Trophoblast cell (in vitro differentiated cells and primary cell): ENCODE measurements at regions not wholly inside any gene's neighbourhood (a gene's known extent, or its start where the extent isn't known, plus 50 kb on each side); places are given as distances from the start of the nearest gene placed in this dataset.

Experiments
- DNase-seq, 2 donors: peaks; one replicate each; pipeline ENCODE4 v3.0.0-alpha.2; 2016
- H2AFZ ChIP-seq: 2 replicates; pipeline ENCODE4 v1.6.1; 2013; ENCODE audit warnings: low read length, moderate library complexity, mild to moderate bottlenecking; ENCODE audit not compliant: insufficient read depth, poor library complexity
- H2AK5ac ChIP-seq: 2 replicates; pipeline ENCODE4 v1.6.1; 2013; ENCODE audit warnings: mild to moderate bottlenecking, low read length
- H2BK120ac ChIP-seq: 2 replicates; pipeline ENCODE4 v1.6.1; 2013; ENCODE audit warnings: low read length, mild to moderate bottlenecking, moderate library complexity; ENCODE audit not compliant: insufficient read depth, poor library complexity
- H2BK12ac ChIP-seq: 2 replicates; pipeline ENCODE4 v1.6.1; 2013; ENCODE audit warnings: mild to moderate bottlenecking, low read length, moderate library complexity
- H2BK5ac ChIP-seq: 2 replicates; pipeline ENCODE4 v1.6.1; 2013; ENCODE audit warnings: low read length, low read depth, moderate library complexity, mild to moderate bottlenecking; ENCODE audit not compliant: poor library complexity
- H3K14ac ChIP-seq: 2 replicates; pipeline ENCODE4 v1.6.1; 2013; ENCODE audit warnings: mild to moderate bottlenecking, low read length
- H3K18ac ChIP-seq: 2 replicates; pipeline ENCODE4 v1.6.1; 2013; ENCODE audit warnings: mild to moderate bottlenecking, low read length
- H3K23ac ChIP-seq: 2 replicates; pipeline ENCODE4 v1.6.1; 2013; ENCODE audit warnings: low read length
- H3K27ac ChIP-seq: 2 replicates; pipeline ENCODE4 v1.5.1; 2013; ENCODE audit warnings: low read depth, mild to moderate bottlenecking, inconsistent platforms, low read length, moderate library complexity
- H3K27me3 ChIP-seq: 2 replicates; pipeline ENCODE4 v1.6.1; 2013; ENCODE audit warnings: inconsistent platforms, mild to moderate bottlenecking, low read length, moderate library complexity; ENCODE audit not compliant: insufficient read depth
- H3K36me3 ChIP-seq, 2 experiments: 1 replicate in 1 of 2; 2 replicates in 1 of 2; pipeline ENCODE4 v1.6.1; 2013; ENCODE audit warnings: low read length in 2 of 2, mild to moderate bottlenecking in 2 of 2, moderate library complexity in 1 of 2; ENCODE audit not compliant: insufficient read depth in 2 of 2, control insufficient read depth in 1 of 2
- H3K4ac ChIP-seq: 2 replicates; pipeline ENCODE4 v1.6.1; 2013; ENCODE audit warnings: low read depth, mild to moderate bottlenecking, low read length, moderate library complexity
- H3K4me1 ChIP-seq, 2 experiments: 1 replicate in 1 of 2; 2 replicates in 1 of 2; pipeline ENCODE4 v1.6.1; 2013; ENCODE audit warnings: low read length in 2 of 2, mild to moderate bottlenecking in 2 of 2, moderate library complexity in 1 of 2; ENCODE audit not compliant: insufficient read depth in 2 of 2, control insufficient read depth in 1 of 2
- H3K4me2 ChIP-seq: 2 replicates; pipeline ENCODE4 v1.6.1; 2013; ENCODE audit warnings: inconsistent platforms, mild to moderate bottlenecking, low read length, moderate library complexity
- H3K4me3 ChIP-seq: 2 replicates; pipeline ENCODE4 v1.5.1; 2013; ENCODE audit warnings: mild to moderate bottlenecking, low read depth, low read length, inconsistent platforms
- H3K79me1 ChIP-seq: one replicate; pipeline ENCODE4 v1.6.1; 2013; ENCODE audit warnings: low read length
- H3K79me2 ChIP-seq: 2 replicates; pipeline ENCODE4 v1.6.1; 2013; ENCODE audit warnings: low read length, mild to moderate bottlenecking; ENCODE audit not compliant: control insufficient read depth, insufficient read depth, poor library complexity
- H3K9ac ChIP-seq: 2 replicates; pipeline ENCODE4 v1.6.1; 2013; ENCODE audit warnings: mild to moderate bottlenecking, low read length
- H3K9me3 ChIP-seq: 2 replicates; pipeline ENCODE4 v1.6.1; 2013; ENCODE audit warnings: low read depth, mild to moderate bottlenecking, control low read depth, inconsistent platforms, low read length; ENCODE audit not compliant: insufficient read depth
- H4K12ac ChIP-seq: 2 replicates; pipeline ENCODE4 v1.6.1; 2013; ENCODE audit warnings: low read depth, mild to moderate bottlenecking, low read length, moderate library complexity
- H4K8ac ChIP-seq: 2 replicates; pipeline ENCODE4 v1.6.1; 2013; ENCODE audit warnings: low read depth, mild to moderate bottlenecking, low read length, moderate library complexity
- H4K91ac ChIP-seq: one replicate; pipeline ENCODE4 v1.6.1; 2013; ENCODE audit warnings: low read depth, mild to moderate bottlenecking, low read length, moderate library complexity
- WGBS: extraction: QIAGEN DNeasy Blood & Tissue Kit; methylation state at CpG from one replicate; pipeline ENCODE4 v1.1.7; 2013; ENCODE audit warnings: missing lambda C conversion rate; ENCODE audit not compliant: insufficient read length, insufficient coverage; ENCODE audit errors: extremely low coverage; 5-methylcytosine and 5-hydroxymethylcytosine counted together

DNA sequence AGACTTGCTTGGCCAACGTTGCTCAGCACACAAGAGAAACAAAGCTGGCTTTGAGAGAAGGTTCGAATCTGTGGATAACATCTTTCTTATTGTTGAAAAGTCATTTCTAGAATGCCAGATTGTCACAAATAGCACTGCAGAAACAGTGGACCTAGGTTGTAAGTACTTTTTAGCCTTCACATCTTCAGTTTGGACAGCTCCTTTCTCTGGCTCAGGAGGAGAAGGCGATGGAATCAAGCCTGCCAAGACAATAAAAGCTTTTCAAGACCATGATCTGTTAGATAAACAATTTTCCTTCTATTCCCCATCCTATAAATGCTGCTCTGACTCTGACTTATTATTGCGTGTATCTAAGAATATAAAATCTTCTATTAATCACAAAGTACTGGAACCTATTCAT lies 615.2 kb upstream of the SEMA6A start:
- H2BK120ac ChIP-seq: no peak overlapping the region
- no peaks in the 10 kb centered on the region for H3K36me3 ChIP-seq
- no peak overlapping the region for H2AFZ ChIP-seq
- no peaks in the 10 kb centered on the region for H3K9me3 ChIP-seq
- H3K18ac ChIP-seq: no peak overlapping the region
- no peak overlapping the region for H3K4ac ChIP-seq
- no peaks in the 10 kb centered on the region for H3K79me1 ChIP-seq
- H2AK5ac ChIP-seq: no peak overlapping the region
- DNase-seq: no peak
- H3K9ac ChIP-seq: no peak overlapping the region
- H3K4me1 ChIP-seq: no peaks in the 10 kb centered on the region
- H3K4me2 ChIP-seq: no peak overlapping the region
- no peak overlapping the region for H3K27ac ChIP-seq
- no peaks in the 10 kb centered on the region for H3K27me3 ChIP-seq
- H2BK12ac ChIP-seq: no peak overlapping the region
- no peak overlapping the region for H2BK5ac ChIP-seq
- H4K91ac ChIP-seq: no peak overlapping the region
- WGBS: no CpG with 5 or more reads among the region's 4 CpGs
- no peaks in the 10 kb centered on the region for H3K79me2 ChIP-seq
- H3K4me3 ChIP-seq: no peak overlapping the region
- H3K23ac ChIP-seq: no peak overlapping the region
- no peak overlapping the region for H4K12ac ChIP-seq
- H3K14ac ChIP-seq: no peak overlapping the region
- no peak overlapping the region for H4K8ac ChIP-seq

DNA sequence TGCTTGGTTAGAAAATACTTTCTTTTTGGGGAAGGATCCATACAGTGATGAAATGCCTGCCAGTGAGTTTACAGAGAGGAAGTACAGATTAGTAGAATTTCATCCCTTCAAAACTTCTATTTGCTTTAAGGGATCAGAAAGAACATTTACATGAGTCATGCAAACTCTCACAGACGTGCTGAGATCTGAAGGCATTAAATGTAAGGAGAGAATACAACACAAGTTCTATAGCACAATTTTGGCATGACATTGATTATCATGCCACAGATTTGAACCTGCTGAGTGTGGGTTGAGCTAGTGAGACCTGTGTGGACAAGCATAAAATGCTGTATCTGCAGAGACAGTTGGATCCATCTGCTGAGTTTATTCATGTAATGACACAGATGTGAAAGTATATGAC lies 613.6 kb upstream of the SEMA6A start:
- Histone ChIP-seq H2BK120ac (no peak overlapping the region), H4K12ac (no peak overlapping the region), H2AFZ (no peak overlapping the region), H3K4me3 (no peak overlapping the region), H4K91ac (no peak overlapping the region), H3K18ac (no peak overlapping the region), H3K27ac (no peak overlapping the region), H3K9me3 (no peaks in the 10 kb centered on the region), H3K23ac (no peak overlapping the region), H3K4ac (no peak overlapping the region), H3K4me1 (no peaks in the 10 kb centered on the region), H2BK12ac (no peak overlapping the region), H3K79me2 (no peaks in the 10 kb centered on the region), H4K8ac (no peak overlapping the region), H3K14ac (no peak overlapping the region), H2AK5ac (no peak overlapping the region), H3K27me3 (no peaks in the 10 kb centered on the region), H3K36me3 (no peaks in the 10 kb centered on the region), H3K79me1 (no peaks in the 10 kb centered on the region), H3K9ac (no peak overlapping the region), H3K4me2 (no peak overlapping the region), H2BK5ac (no peak overlapping the region)
- no peak for DNase-seq
- WGBS: no CpG with 5 or more reads among the region's 1 CpG

DNA sequence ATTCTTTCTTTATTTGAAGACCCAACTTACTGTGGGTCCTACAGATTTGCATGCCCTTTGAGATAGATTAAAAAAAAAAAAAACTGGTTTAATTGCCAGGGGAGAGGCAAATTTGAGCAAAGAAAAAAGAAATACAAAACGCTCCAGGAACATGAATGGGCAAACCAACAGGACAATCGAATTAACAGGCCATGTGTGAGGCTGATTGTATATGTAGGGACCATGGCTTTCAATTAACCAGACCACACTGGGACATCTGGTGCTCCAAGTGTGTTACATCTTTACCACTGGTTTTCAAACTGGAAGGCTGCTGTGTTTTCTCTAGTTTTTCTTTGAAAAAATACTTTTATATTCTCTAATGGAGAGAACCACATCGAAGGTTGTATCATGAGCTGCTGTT lies 612.1 kb upstream of the SEMA6A start:
- no peak overlapping the region for H4K8ac ChIP-seq
- H3K79me1 ChIP-seq: no peaks in the 10 kb centered on the region
- no peak overlapping the region for H3K27ac ChIP-seq
- H3K4me3 ChIP-seq: no peak overlapping the region
- no peak overlapping the region for H3K4me2 ChIP-seq
- H4K91ac ChIP-seq: no peak overlapping the region
- no peak overlapping the region for H3K9ac ChIP-seq
- no peak overlapping the region for H3K18ac ChIP-seq
- DNase-seq: no peak
- no peaks in the 10 kb centered on the region for H3K79me2 ChIP-seq
- H2AFZ ChIP-seq: no peak overlapping the region
- no peak overlapping the region for H3K14ac ChIP-seq
- no peak overlapping the region for H2AK5ac ChIP-seq
- H3K36me3 ChIP-seq: no peaks in the 10 kb centered on the region
- H2BK5ac ChIP-seq: no peak overlapping the region
- no CpG with 5 or more reads among the region's 3 CpGs for WGBS
- no peak overlapping the region for H2BK120ac ChIP-seq
- no peaks in the 10 kb centered on the region for H3K4me1 ChIP-seq
- no peaks in the 10 kb centered on the region for H3K9me3 ChIP-seq
- no peak overlapping the region for H3K23ac ChIP-seq
- no peak overlapping the region for H3K4ac ChIP-seq
- H4K12ac ChIP-seq: no peak overlapping the region
- H3K27me3 ChIP-seq: no peaks in the 10 kb centered on the region
- no peak overlapping the region for H2BK12ac ChIP-seq

DNA sequence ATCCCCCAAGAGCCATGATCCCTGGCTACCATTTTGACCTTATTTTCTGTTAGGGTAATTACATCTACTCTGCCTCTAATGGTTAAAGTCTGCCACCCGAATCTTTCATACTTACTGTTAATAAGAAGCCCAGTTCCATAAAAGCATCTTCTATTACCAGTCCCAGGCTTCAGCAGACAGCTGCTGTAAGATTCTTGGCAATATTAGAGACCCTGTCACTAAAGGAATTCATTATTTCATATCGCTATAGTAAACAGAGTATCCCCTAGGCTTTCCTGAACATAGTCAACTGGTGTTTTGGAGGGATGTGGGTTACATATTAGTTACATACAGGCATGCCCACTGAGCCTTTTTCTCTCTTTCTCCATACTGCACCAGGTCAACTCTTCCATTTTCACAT lies 608.7 kb upstream of the SEMA6A start:
- Histone ChIP-seq H4K8ac (no peak overlapping the region), H2BK120ac (no peak overlapping the region), H4K91ac (no peak overlapping the region), H2BK5ac (no peak overlapping the region), H3K14ac (no peak overlapping the region), H2AK5ac (no peak overlapping the region), H3K18ac (no peak overlapping the region), H3K4me2 (no peak overlapping the region), H3K9ac (no peak overlapping the region), H3K4ac (no peak overlapping the region), H3K9me3 (no peaks in the 10 kb centered on the region), H3K4me1 (no peaks in the 10 kb centered on the region), H2AFZ (no peak overlapping the region), H3K27ac (no peak overlapping the region), H3K4me3 (no peak overlapping the region), H2BK12ac (no peak overlapping the region), H3K36me3 (no peaks in the 10 kb centered on the region), H3K27me3 (no peaks in the 10 kb centered on the region), H3K23ac (no peak overlapping the region), H3K79me2 (no peaks in the 10 kb centered on the region), H4K12ac (no peak overlapping the region), H3K79me1 (no peaks in the 10 kb centered on the region)
- no peak for DNase-seq
- WGBS: no CpG with 5 or more reads among the region's 2 CpGs
